Adrenal gland (tissue), 9 donors: ENCODE measurements at regions not wholly inside any gene's neighbourhood (a gene's known extent, or its start where the extent isn't known, plus 50 kb on each side); places are given as distances from the start of the nearest gene placed in this dataset.

Experiments
- DNase-seq, 7 donors: peaks; one replicate each; pipeline ENCODE4 v3.0.0-alpha.2; 2019 to 2020
- H3K27ac ChIP-seq, 5 donors: fragments of 200-600 bp; sonication (generic) in 4 of 5; 1 replicate in 3 of 5; 2 replicates in 2 of 5; pipeline versions ENCODE4 v1.5.1 to v1.8.0; 2016 to 2020; ENCODE audit warnings: mild to moderate bottlenecking in 1 of 5
- H3K27me3 ChIP-seq: fragments of 200-600 bp; 2 replicates; pipeline ENCODE4 v1.8.0; 2021
- H3K36me3 ChIP-seq, 2 donors: fragments of 200-600 bp; replicated peaks in 1 of 2; 1 replicate in 1 of 2; 2 replicates in 1 of 2; pipeline versions ENCODE4 v1.5.1 to v1.8.0; 2018 to 2022
- H3K4me1 ChIP-seq, 2 donors: fragments of 200-600 bp; replicated peaks in 1 of 2; 1 replicate in 1 of 2; 2 replicates in 1 of 2; pipeline versions ENCODE4 v1.5.1 to v1.8.0; 2018 to 2021
- H3K4me3 ChIP-seq, 4 donors: fragments of 200-600 bp; sonication (generic) in 3 of 4; one replicate each; pipeline ENCODE4 v1.5.1; 2016 to 2018
- H3K9me3 ChIP-seq, 3 donors: fragments of 200-600 bp; sonication (generic) in 1 of 3; replicated peaks in 1 of 3; 1 replicate in 2 of 3; 2 replicates in 1 of 3; pipeline versions ENCODE4 v1.5.1 to v1.8.0; 2016 to 2021
- POLR2A ChIP-seq, 2 donors: fragments of 450-650 bp; IDR thresholded peaks; one replicate each; pipeline ENCODE4 v1.6.1; 2017; ENCODE audit warnings: antibody characterized with exemption in 2 of 2, mild to moderate bottlenecking in 2 of 2, moderate library complexity in 1 of 2
- WGBS, 4 donors: extraction: QIAGEN DNeasy Blood & Tissue Kit in 2 of 4; methylation state at CpG; one replicate each; pipeline versions ENCODE4 v1.1.5 to v1.1.7; 2013 to 2017; 5-methylcytosine and 5-hydroxymethylcytosine counted together
- intact Hi-C, 2 donors: fragments of 100-400 bp; cut with DNase I; formaldehyde crosslinking; loops; one replicate each; pipeline versions ENCODE4 v1.14.1 to v1.15.0; 2022 to 2023
- TF ChIP-seq, protein P1 (sequence below), 6 experiments: fragments of 450-650 bp in 4 of 6; fragments of 200-600 bp in 2 of 6; sonication (generic) in 1 of 6; IDR thresholded peaks; 1 replicate in 5 of 6; 2 replicates in 1 of 6; pipeline versions ENCODE4 v1.5.1 to v1.8.0; 2016 to 2021; ENCODE audit warnings: antibody characterized with exemption in 6 of 6, mild to moderate bottlenecking in 2 of 6, moderate library complexity in 1 of 6
- donor health status: healthy with polysubstance abuse.
- donor health status: Bipolar disorder and iron deficiency.
- donor health status: DM: yes; HTN: yes; CAD: no.
- donor health status: DM: no; HTN: no; CAD: no.
- donor health status: DM: no; HTN: no; CAD: no.

DNA sequence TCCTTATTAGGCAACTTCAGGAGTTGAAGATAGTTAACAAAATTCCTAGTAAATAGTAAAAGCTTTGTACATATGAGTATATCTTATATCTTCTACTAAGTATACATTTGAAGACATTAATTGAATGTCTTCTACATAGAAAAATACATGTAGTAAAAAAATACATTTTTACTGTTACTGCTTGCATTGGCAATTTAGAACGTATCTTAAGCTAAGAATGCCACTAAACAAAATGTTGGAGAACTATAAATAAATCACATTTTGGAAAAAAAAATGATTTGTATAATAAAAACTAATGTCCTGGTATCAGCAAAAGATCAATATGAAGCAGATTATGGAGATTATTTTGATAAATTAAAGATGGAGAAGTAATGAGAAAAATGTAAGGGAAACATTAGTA is 434.2 kb upstream of the SLC8A1 start:
- H3K9me3 ChIP-seq, result no peaks in the 10 kb centered on the region
- DNase-seq, result no peak
- no peaks in the 10 kb centered on the region for H3K36me3 ChIP-seq
- TF ChIP-seq POLR2A (IDR thresholded peaks at IDR 0.05), result no peak
- TF ChIP-seq, protein P1, sequence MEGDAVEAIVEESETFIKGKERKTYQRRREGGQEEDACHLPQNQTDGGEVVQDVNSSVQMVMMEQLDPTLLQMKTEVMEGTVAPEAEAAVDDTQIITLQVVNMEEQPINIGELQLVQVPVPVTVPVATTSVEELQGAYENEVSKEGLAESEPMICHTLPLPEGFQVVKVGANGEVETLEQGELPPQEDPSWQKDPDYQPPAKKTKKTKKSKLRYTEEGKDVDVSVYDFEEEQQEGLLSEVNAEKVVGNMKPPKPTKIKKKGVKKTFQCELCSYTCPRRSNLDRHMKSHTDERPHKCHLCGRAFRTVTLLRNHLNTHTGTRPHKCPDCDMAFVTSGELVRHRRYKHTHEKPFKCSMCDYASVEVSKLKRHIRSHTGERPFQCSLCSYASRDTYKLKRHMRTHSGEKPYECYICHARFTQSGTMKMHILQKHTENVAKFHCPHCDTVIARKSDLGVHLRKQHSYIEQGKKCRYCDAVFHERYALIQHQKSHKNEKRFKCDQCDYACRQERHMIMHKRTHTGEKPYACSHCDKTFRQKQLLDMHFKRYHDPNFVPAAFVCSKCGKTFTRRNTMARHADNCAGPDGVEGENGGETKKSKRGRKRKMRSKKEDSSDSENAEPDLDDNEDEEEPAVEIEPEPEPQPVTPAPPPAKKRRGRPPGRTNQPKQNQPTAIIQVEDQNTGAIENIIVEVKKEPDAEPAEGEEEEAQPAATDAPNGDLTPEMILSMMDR (IDR thresholded peaks at IDR 0.05), result no peak
- intact Hi-C loops, result no loop called here
- no peak overlapping the region for H3K4me3 ChIP-seq
- H3K4me1 ChIP-seq, result no peaks in the 10 kb centered on the region
- no peaks in the 10 kb centered on the region for H3K27me3 ChIP-seq
- WGBS, 4 donors, result 85 to 95% (median 90%) methylated on average over 1 of the region's 1 CpG
- no peak overlapping the region for H3K27ac ChIP-seq

DNA sequence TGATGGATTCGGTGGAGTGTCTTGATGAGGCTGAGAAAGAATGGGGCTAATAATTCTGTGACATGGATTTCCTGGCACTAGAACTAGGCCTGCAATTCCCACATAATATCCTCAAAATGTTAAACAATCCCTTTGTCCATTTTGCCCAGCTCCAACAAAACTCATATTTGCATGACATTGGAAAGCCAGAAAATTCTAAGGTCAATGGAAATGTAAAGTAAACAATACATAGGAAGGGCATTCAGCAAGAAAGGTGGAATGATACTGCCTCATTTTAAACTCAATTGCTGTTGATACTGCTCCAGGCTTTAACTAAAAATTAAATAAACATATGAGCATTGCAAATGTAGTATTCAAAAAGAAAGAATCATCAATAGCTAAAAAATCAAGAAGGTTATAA is 434.8 kb upstream of the SLC8A1 start:
- Histone ChIP-seq H3K4me3 (no peak overlapping the region), H3K27ac (no peak overlapping the region), H3K4me1 (no peaks in the 10 kb centered on the region), H3K27me3 (no peaks in the 10 kb centered on the region), H3K9me3 (no peaks in the 10 kb centered on the region), H3K36me3 (no peaks in the 10 kb centered on the region)
- DNase-seq, result no peak
- intact Hi-C loops, result no loop called here
- 87 to 96% (median 92%) methylated on average over 1 of the region's 1 CpG for WGBS, 4 donors
- TF ChIP-seq POLR2A (IDR thresholded peaks at IDR 0.05), result no peak
- TF ChIP-seq, protein P1 (IDR thresholded peaks at IDR 0.05), result no peak

DNA sequence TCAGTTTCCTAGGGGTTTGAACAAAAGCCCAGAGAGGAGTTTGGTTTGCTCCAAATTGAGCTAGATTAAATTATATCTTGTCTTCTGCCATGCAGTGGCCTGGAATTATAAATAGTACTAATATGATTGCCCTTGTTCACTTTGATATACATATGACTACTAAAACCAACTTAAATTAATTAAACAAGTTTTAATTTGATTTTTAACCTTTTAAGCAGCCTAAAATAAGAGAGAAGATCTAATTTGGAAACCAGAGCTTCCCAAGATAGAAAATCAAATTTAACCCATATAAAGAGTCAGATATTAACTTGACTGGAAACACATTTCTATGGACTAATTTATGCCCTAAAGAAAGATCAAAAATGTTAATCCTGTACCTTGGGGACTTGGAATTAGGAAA is 444.5 kb upstream of the SLC8A1 start:
- H3K27me3 ChIP-seq, result no peaks in the 10 kb centered on the region
- H3K9me3 ChIP-seq, result no peaks in the 10 kb centered on the region
- H3K27ac ChIP-seq, result no peak overlapping the region
- TF ChIP-seq, protein P1 (IDR thresholded peaks at IDR 0.05), result no peak
- TF ChIP-seq POLR2A (IDR thresholded peaks at IDR 0.05), result no peak
- H3K36me3 ChIP-seq, result no peaks in the 10 kb centered on the region
- H3K4me1 ChIP-seq, result no peaks in the 10 kb centered on the region
- no peak overlapping the region for H3K4me3 ChIP-seq
- DNase-seq, result no peak
- intact Hi-C loops, result no loop called here

DNA sequence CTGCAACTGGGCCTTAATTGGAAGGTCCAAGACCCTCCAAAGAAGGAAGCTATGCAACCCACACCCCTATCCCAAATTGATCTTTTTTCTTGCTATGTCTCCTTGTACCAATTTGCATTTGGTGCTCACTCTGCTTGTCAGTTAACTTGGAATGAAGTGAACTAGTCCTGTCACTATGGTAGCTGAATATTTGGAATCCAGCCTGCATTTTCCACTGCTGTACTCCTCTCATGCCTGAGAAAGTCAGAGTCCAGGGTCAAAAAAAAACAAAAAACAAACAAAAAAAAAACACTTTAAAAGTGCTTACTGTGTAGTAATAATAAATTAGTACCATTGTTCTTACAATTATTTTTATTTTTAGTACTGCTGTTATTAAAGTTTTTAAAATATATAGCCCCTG is 462.8 kb upstream of the SLC8A1 start:
- H3K4me3 ChIP-seq, result no peak overlapping the region
- H3K9me3 ChIP-seq, result no peaks in the 10 kb centered on the region
- H3K4me1 ChIP-seq, result no peaks in the 10 kb centered on the region
- no peak overlapping the region for H3K27ac ChIP-seq
- intact Hi-C loops, result no loop called here
- TF ChIP-seq POLR2A (IDR thresholded peaks at IDR 0.05), result no peak
- TF ChIP-seq, protein P1 (IDR thresholded peaks at IDR 0.05), result no peak
- H3K27me3 ChIP-seq, result no peaks in the 10 kb centered on the region
- no peaks in the 10 kb centered on the region for H3K36me3 ChIP-seq
- no peak for DNase-seq
